Progenitor cell of endocrine pancreas (in vitro differentiated cells): ENCODE measurements at regions not wholly inside any gene's neighbourhood (a gene's known extent, or its start where the extent isn't known, plus 50 kb on each side); places are given as distances from the start of the nearest gene placed in this dataset.

Source experiments
- DNase-seq: peaks from one replicate; pipeline ENCODE4 v3.0.0; 2021; ENCODE audit warnings: low spot score; ENCODE audit not compliant: unreplicated experiment
- H3K27ac Mint-ChIP-seq: 2 replicates; pipeline ENCODE4 v1.8.0; 2021; ENCODE audit warnings: mild to moderate bottlenecking, moderate library complexity, mixed read lengths
- H3K27me3 Mint-ChIP-seq: 2 replicates; pipeline ENCODE4 v1.8.0; 2021; ENCODE audit warnings: mixed read lengths
- H3K36me3 Mint-ChIP-seq: 2 replicates; pipeline ENCODE4 v1.8.0; 2022; ENCODE audit warnings: mixed read lengths; ENCODE audit not compliant: insufficient read depth
- H3K4me1 Mint-ChIP-seq: 2 replicates; pipeline ENCODE4 v1.8.0; 2021; ENCODE audit warnings: low read depth, mixed read lengths
- H3K4me3 Mint-ChIP-seq: 2 replicates; pipeline ENCODE4 v1.8.0; 2021; ENCODE audit warnings: low read depth, mild to moderate bottlenecking, moderate library complexity, mixed read lengths
- H3K9me3 Mint-ChIP-seq: 2 replicates; pipeline ENCODE4 v1.8.0; 2021; ENCODE audit warnings: low read depth, mixed read lengths
- TF ChIP-seq, protein P1 (sequence below): fragments of 200-600 bp; sonication (generic); IDR thresholded peaks from one replicate; pipeline ENCODE4 v1.5.0; 2021; ENCODE audit warnings: antibody characterized with exemption, mild to moderate bottlenecking; ENCODE audit not compliant: unreplicated experiment

DNA sequence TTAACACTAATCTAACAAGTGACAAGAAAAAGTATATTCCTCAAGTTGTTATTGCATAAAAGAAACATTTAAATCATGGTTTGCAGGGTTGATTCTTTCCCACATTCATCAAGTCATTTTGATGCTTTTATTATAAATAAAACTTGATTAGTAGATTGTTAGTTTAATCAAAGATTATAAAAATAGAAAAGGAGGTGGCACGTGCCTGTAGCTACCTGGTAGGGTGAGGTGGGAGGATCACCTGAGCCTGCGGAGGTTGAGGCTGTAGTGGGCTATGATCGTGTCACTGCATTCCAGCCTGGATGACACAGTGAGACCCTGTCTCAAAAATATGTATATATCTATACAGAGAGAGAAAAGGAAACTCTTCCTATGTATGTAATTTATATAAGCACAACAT, 433.2 kb upstream of the RGS6 start:
- DNase-seq = no peak
- peaks cover 4% of the 10 kb centered on the region for H3K9me3 Mint-ChIP-seq
- H3K27me3 Mint-ChIP-seq = no peaks in the 10 kb centered on the region
- TF ChIP-seq, protein P1, sequence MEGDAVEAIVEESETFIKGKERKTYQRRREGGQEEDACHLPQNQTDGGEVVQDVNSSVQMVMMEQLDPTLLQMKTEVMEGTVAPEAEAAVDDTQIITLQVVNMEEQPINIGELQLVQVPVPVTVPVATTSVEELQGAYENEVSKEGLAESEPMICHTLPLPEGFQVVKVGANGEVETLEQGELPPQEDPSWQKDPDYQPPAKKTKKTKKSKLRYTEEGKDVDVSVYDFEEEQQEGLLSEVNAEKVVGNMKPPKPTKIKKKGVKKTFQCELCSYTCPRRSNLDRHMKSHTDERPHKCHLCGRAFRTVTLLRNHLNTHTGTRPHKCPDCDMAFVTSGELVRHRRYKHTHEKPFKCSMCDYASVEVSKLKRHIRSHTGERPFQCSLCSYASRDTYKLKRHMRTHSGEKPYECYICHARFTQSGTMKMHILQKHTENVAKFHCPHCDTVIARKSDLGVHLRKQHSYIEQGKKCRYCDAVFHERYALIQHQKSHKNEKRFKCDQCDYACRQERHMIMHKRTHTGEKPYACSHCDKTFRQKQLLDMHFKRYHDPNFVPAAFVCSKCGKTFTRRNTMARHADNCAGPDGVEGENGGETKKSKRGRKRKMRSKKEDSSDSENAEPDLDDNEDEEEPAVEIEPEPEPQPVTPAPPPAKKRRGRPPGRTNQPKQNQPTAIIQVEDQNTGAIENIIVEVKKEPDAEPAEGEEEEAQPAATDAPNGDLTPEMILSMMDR = no peak
- H3K36me3 Mint-ChIP-seq = peaks cover 7% of the 10 kb centered on the region
- H3K4me3 Mint-ChIP-seq = no peak overlapping the region
- H3K4me1 Mint-ChIP-seq = peaks cover 3% of the 10 kb centered on the region
- H3K27ac Mint-ChIP-seq = no peak overlapping the region

DNA sequence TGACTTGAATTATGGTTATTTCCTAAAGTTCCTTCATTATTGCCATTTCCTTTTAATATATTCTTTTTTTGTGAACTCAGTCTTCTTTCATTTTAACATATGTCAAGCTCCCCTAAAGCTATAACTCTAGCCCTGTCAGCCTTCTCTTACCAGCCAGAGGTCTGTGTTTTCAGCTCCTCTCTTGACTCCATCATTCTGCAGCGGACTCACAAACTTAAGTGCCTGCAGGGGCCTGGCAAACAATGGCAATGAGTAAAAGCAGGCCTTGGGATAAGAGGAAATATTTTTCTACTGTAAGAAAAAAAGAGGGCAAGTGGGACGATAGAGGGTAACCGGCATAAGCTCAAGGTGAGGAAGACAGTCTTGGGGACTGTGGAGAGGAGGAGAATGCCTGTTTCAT, 424.5 kb upstream of the RGS6 start:
- Mint-ChIP-seq H3K4me3 (no peak overlapping the region), H3K27ac (peak overlapping the region; percentile 21), H3K36me3 (peaks cover 4% of the 10 kb centered on the region), H3K9me3 (no peaks in the 10 kb centered on the region), H3K27me3 (no peaks in the 10 kb centered on the region), H3K4me1 (peaks cover 5% of the 10 kb centered on the region)
- TF ChIP-seq, protein P1 = no peak
- DNase-seq = no peak

DNA sequence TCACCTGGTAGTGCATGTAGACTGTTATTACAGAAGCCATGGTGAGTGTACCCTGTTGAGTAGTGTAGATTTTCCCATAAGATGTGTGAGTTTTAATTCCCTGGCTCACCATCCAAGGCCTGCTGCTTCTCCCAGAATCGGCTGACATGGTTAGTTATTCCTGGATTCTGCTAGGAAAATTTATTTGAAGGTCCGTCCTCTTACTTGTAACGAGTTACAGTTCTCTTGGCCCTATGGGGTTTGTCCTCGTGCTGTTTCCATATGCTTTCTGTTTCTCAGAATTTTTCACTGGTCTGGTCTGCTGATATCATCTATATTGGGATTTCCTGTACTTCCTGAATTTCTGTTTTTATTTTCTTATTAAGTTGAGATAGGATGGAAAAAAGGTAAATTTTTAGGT, 423.3 kb upstream of the RGS6 start:
- Mint-ChIP-seq H3K4me1 (peaks cover 5% of the 10 kb centered on the region), H3K27me3 (no peaks in the 10 kb centered on the region), H3K9me3 (no peaks in the 10 kb centered on the region), H3K36me3 (peaks cover 11% of the 10 kb centered on the region), H3K4me3 (no peak overlapping the region), H3K27ac (peak overlapping the region; percentile 57)
- DNase-seq = no peak
- TF ChIP-seq, protein P1 = no peak

DNA sequence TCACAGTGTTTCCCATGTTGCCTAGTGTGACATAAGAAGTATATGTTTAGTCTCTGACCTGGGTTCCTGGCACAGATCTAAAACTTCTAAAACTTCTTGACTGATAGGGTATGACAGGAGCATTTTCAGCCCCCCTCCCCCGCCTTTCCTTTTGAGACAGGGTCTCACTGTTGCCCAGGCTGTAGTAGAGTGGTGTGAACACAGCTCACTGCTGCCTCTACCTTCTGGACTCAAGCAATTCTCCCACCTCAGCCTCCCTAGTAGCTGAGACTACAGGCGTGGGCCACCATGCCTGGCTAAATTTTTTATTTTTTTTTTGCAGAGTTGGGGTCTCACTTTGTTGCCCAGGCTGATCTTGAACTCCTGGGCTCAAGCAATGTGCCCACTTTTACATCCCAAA, 421.1 kb upstream of the RGS6 start:
- H3K4me3 Mint-ChIP-seq = no peak overlapping the region
- no peak for DNase-seq
- peaks cover 18% of the 10 kb centered on the region for H3K36me3 Mint-ChIP-seq
- no peaks in the 10 kb centered on the region for H3K9me3 Mint-ChIP-seq
- H3K27ac Mint-ChIP-seq = peak overlapping the region; percentile 14
- peaks cover 5% of the 10 kb centered on the region for H3K4me1 Mint-ChIP-seq
- no peaks in the 10 kb centered on the region for H3K27me3 Mint-ChIP-seq
- TF ChIP-seq, protein P1 = no peak

DNA sequence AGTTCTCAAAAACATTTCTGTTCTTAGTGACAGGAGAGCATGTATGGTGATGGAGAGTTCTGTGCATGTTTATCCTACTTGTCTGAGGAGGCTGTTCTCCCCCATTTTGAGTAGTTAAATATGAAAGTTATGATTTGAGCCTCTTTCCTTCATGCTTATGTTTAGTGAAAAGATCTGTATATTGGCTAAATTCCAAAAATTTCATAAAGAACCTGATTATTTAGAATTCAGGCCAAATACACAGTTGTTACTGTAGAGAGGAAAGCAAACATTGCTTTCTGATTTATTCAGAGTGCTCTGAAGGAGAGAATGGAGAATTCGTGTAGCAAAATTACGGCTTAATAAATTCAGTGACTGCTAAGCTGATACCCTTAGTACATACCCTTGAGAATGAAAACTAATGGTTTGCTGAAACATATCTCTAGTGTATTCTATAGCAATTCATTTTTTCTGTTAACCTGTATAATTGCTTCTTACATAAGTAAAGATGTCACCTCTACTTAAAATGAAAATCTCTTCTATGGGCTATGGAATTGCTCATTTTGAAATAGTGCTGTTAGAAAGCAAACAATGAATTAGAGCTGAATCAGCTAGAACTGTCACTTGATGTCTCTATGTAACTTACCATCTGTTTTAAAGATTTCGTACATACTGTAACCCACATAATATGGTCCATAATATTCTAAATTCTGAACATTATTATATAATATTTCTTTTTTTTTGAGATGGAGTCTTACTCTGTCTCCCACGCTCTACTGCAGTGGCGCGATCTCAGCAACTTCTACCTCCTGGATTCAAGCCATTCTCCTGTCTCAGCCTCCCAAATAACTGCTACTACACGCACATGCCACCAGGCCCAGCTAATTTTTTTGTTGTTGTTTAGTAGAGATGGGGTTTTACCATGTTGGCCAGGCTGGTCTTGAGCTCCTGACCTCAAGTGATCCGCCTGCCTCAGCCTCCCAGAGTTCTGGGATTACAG, 417.0 kb upstream of the RGS6 start:
- Mint-ChIP-seq H3K9me3 (peaks cover 2% of the 10 kb centered on the region), H3K4me1 (peaks cover 5% of the 10 kb centered on the region), H3K27ac (no peak overlapping the region), H3K36me3 (peaks cover 21% of the 10 kb centered on the region), H3K27me3 (no peaks in the 10 kb centered on the region), H3K4me3 (no peak overlapping the region)
- DNase-seq = no peak
- TF ChIP-seq, protein P1 = no peak
